ENCODE measurements at regions not wholly inside any gene's neighbourhood (a gene's known extent, or its start where the extent isn't known, plus 50 kb on each side); places are given as distances from the start of the nearest gene placed in this dataset.

- WGBS, 2 donors: 89 to 100% methylated on average over 1 of the region's 1 CpG
- intact Hi-C loops (cut with DNase I): no loop called here
- Histone ChIP-seq H3K27me3 (no peaks in the 10 kb centered on the region), H3K36me3 (no peaks in the 10 kb centered on the region), H3K9me3 (peaks cover 0 to 8% (median 0%) of the 10 kb centered on the region in 11 donors), H3K4me1 (peaks cover 0 to 22% (median 4%) of the 10 kb centered on the region in 9 donors), H3K27ac (no peak overlapping the region), H3K4me3 (no peak overlapping the region)
- ATAC-seq (no peak), DNase-seq (no peak)
- no peak for TF ChIP-seq CTCF (IDR thresholded peaks at IDR 0.05)
Measured at GRCh38 chr18:42611134-42611533, 504.4 kb downstream of the RIT2 start.

GRCh38 chr18:42614619-42615293 is 500.7 kb downstream of the RIT2 start:
- peaks cover 0 to 8% (median 0%) of the 10 kb centered on the region in 11 donors for H3K9me3 ChIP-seq
- no peaks in the 10 kb centered on the region for H3K27me3 ChIP-seq
- TF ChIP-seq CTCF (IDR thresholded peaks at IDR 0.05): no peak
- DNase-seq: peak in 1 of 2 donors; percentile 65
- ATAC-seq: peak; percentile 77 to 98 (median 98)
- H3K4me3 ChIP-seq: no peak overlapping the region
- WGBS, 2 donors: 19 to 35% methylated on average over 2 of the region's 2 CpGs
- no peaks in the 10 kb centered on the region for H3K36me3 ChIP-seq
- H3K27ac ChIP-seq: peak overlapping the region in 8 of 10 donors; percentile 2 to 68 (median 48)
- intact Hi-C loops (cut with DNase I): no loop called here
- peaks cover 0 to 22% (median 4%) of the 10 kb centered on the region in 9 donors for H3K4me1 ChIP-seq

GRCh38 chr18:42617221-42617620 is 498.3 kb downstream of the RIT2 start:
- Histone ChIP-seq H3K4me1 (peaks cover 0 to 22% (median 4%) of the 10 kb centered on the region in 9 donors), H3K27me3 (no peaks in the 10 kb centered on the region), H3K4me3 (no peak overlapping the region), H3K9me3 (no peaks in the 10 kb centered on the region), H3K36me3 (no peaks in the 10 kb centered on the region), H3K27ac (no peak overlapping the region)
- 86 to 90% methylated on average over 3 of the region's 3 CpGs for WGBS, 2 donors
- no peak for TF ChIP-seq CTCF (IDR thresholded peaks at IDR 0.05)
- ATAC-seq: no peak
- intact Hi-C loops (cut with DNase I): no loop called here
- no peak for DNase-seq

- 47 to 78% methylated on average over 1 of the region's 1 CpG for WGBS, 2 donors
Measured at GRCh38 chr18:42619771-42620170, 495.7 kb downstream of the RIT2 start.

More at GRCh38 chr18:42619771-42620170, 495.7 kb downstream of the RIT2 start:
- intact Hi-C loops (cut with DNase I): no loop called here
- Histone ChIP-seq H3K27me3 (no peaks in the 10 kb centered on the region), H3K4me3 (no peak overlapping the region), H3K4me1 (peaks cover 0 to 13% (median 4%) of the 10 kb centered on the region in 9 donors), H3K9me3 (no peaks in the 10 kb centered on the region), H3K27ac (no peak overlapping the region), H3K36me3 (no peaks in the 10 kb centered on the region)
- ATAC-seq (no peak), DNase-seq (no peak)
- no peak for TF ChIP-seq CTCF (IDR thresholded peaks at IDR 0.05)

All from heart right ventricle (tissue), 16 donors.